PC-3 (cell line): ENCODE measurements at regions not wholly inside any gene's neighbourhood (a gene's known extent, or its start where the extent isn't known, plus 50 kb on each side); places are given as distances from the start of the nearest gene placed in this dataset.

Experiments used
- ATAC-seq: fragments of 200-7000 bp; cut with Tn5 transposase; 2 replicates; pipeline ENCODE4 v1.9.1; 2020; ENCODE audit warnings: mild to moderate bottlenecking, moderate library complexity
- BruUV-seq: library from RNA; stranded (reverse); fragments of 400-500 nt; replicated peaks from 2 replicates; lab custom pipeline; 2021; lab: Mats Ljungman, UMichigan
- CTCF ChIA-PET: fragments of 300-600 bp; sonication (Branson Sonifier 250); formaldehyde crosslinking; loops from one replicate; lab custom pipeline; 2022; ENCODE audit warnings: antibody characterized with exemption; lab: Charles Lee
- POLR2A ChIA-PET: fragments of 300-600 bp; sonication (Branson Sonifier 250); formaldehyde crosslinking; loops from one replicate; lab custom pipeline; 2022; ENCODE audit warnings: antibody characterized with exemption; ENCODE audit not compliant: unreplicated experiment; lab: Charles Lee
- DNase-seq: peaks from one replicate; pipeline ENCODE4 v3.0.0-alpha.2; 2015
- H2AFZ ChIP-seq: fragments of 300-600 bp; sonication (generic); 2 replicates; pipeline ENCODE4 v1.6.0; 2016; ENCODE audit warnings: antibody characterized with exemption, low read length
- H3F3A ChIP-seq: fragments of 300-600 bp; sonication (generic); one replicate; pipeline ENCODE4 v1.6.0; 2017; ENCODE audit warnings: antibody characterized with exemption, low read length, control low read depth, mild to moderate bottlenecking; ENCODE audit not compliant: unreplicated experiment
- H3K27ac ChIP-seq: fragments of 300-600 bp; sonication (generic); 2 replicates; pipeline ENCODE4 v1.5.1; 2016; ENCODE audit warnings: mild to moderate bottlenecking, low read length
- H3K27me3 ChIP-seq: fragments of 300-600 bp; sonication (generic); 2 replicates; pipeline ENCODE4 v1.6.1; 2016; ENCODE audit warnings: low read length, mixed read lengths
- H3K36me3 ChIP-seq: fragments of 300-600 bp; sonication (generic); 2 replicates; pipeline ENCODE4 v1.6.1; 2016; ENCODE audit warnings: low read depth, mixed run types, low read length, mixed read lengths
- H3K4me1 ChIP-seq: fragments of 300-600 bp; sonication (generic); 2 replicates; pipeline ENCODE4 v1.5.1; 2016; ENCODE audit warnings: low read length; ENCODE audit not compliant: insufficient read depth
- H3K4me2 ChIP-seq: fragments of 300-600 bp; sonication (generic); 2 replicates; pipeline ENCODE4 v1.6.0; 2016; ENCODE audit warnings: low read length
- H3K4me3 ChIP-seq: fragments of 300-600 bp; sonication (generic); 2 replicates; pipeline ENCODE4 v1.5.1; 2016; ENCODE audit warnings: mild to moderate bottlenecking, low read length, mixed read lengths
- H3K79me2 ChIP-seq: fragments of 300-600 bp; sonication (generic); 2 replicates; pipeline ENCODE4 v1.6.1; 2017; ENCODE audit warnings: low read length, mixed read lengths
- H3K9ac ChIP-seq: fragments of 300-600 bp; sonication (generic); 2 replicates; pipeline ENCODE4 v1.6.0; 2016; ENCODE audit warnings: mild to moderate bottlenecking, low read length
- H3K9me2 ChIP-seq: fragments of 300-600 bp; sonication (generic); replicated peaks from 2 replicates; pipeline ENCODE4 v1.6.1; 2016; ENCODE audit warnings: mixed run types, low read length, mixed read lengths
- H3K9me3 ChIP-seq: fragments of 300-600 bp; sonication (generic); 2 replicates; pipeline ENCODE4 v1.6.1; 2016; ENCODE audit warnings: low read length, mixed read lengths
- H4K20me1 ChIP-seq: fragments of 300-600 bp; sonication (generic); 2 replicates; pipeline ENCODE4 v1.6.1; 2016; ENCODE audit warnings: low read length, mixed read lengths
- CTCF ChIP-seq: fragments of 300-600 bp; sonication (generic); conservative IDR thresholded peaks from 2 replicates; pipeline ENCODE4 v1.5.1; 2017; ENCODE audit warnings: antibody characterized with exemption, low read depth, mild to moderate bottlenecking, low read length
- EZH2 ChIP-seq: fragments of 300-600 bp; sonication (generic); IDR thresholded peaks from one replicate; pipeline ENCODE4 v1.6.1; 2017; ENCODE audit warnings: antibody characterized with exemption, mild to moderate bottlenecking, low read length; ENCODE audit not compliant: unreplicated experiment
- EZH2phosphoT487 ChIP-seq: fragments of 300-600 bp; sonication (generic); IDR thresholded peaks from 2 replicates; pipeline ENCODE4 v1.6.1; 2018; ENCODE audit warnings: mild to moderate bottlenecking, antibody characterized with exemption, low read length, borderline replicate concordance
- intact Hi-C: fragments of 100-400 bp; cut with micrococcal nuclease; formaldehyde crosslinking; loops from 2 replicates; pipeline ENCODE4 v1.9.0; 2023

GRCh38 chr14:97688631-97689336 is 891.6 kb downstream of the VRK1 start:
- Histone ChIP-seq H3K9me3 (no peaks in the 10 kb centered on the region), H3K36me3 (no peaks in the 10 kb centered on the region), H3K27me3 (no peaks in the 10 kb centered on the region), H3K4me3 (no peak overlapping the region), H3K9me2 (no peaks in the 10 kb centered on the region), H2AFZ (no peak overlapping the region), H3K4me1 (no peaks in the 10 kb centered on the region), H4K20me1 (no peaks in the 10 kb centered on the region), H3K79me2 (no peaks in the 10 kb centered on the region), H3F3A (no peaks in the 10 kb centered on the region), H3K9ac (no peak overlapping the region), H3K27ac (no peak overlapping the region), H3K4me2 (no peak overlapping the region)
- no peak for ATAC-seq
- BruUV-seq, result no TSS peak
- no peak for DNase-seq
- ChIA-PET CTCF (no interaction called here), POLR2A (no interaction called here)
- intact Hi-C loops, result no loop called here
- TF ChIP-seq CTCF (no peak), EZH2 (no peak), EZH2phosphoT487 (no peak)

GRCh38 chr14:97692084-97692483 is 894.9 kb downstream of the VRK1 start:
- Histone ChIP-seq H4K20me1 (no peaks in the 10 kb centered on the region), H2AFZ (no peak overlapping the region), H3K4me2 (no peak overlapping the region), H3F3A (no peaks in the 10 kb centered on the region), H3K4me1 (no peaks in the 10 kb centered on the region), H3K4me3 (no peak overlapping the region), H3K9me2 (no peaks in the 10 kb centered on the region), H3K9me3 (no peaks in the 10 kb centered on the region), H3K36me3 (no peaks in the 10 kb centered on the region), H3K9ac (no peak overlapping the region), H3K27ac (no peak overlapping the region), H3K79me2 (no peaks in the 10 kb centered on the region), H3K27me3 (no peaks in the 10 kb centered on the region)
- TF ChIP-seq EZH2 (no peak), EZH2phosphoT487 (no peak), CTCF (no peak)
- DNase-seq (no peak), ATAC-seq (no peak)
- intact Hi-C loops, result no loop called here
- POLR2A ChIA-PET, result no interaction called here
- CTCF ChIA-PET, result no interaction called here
- no TSS peak for BruUV-seq

GRCh38 chr14:97695456-97695981 is 898.3 kb downstream of the VRK1 start:
- Histone ChIP-seq H3K9me2 (no peaks in the 10 kb centered on the region), H3F3A (no peaks in the 10 kb centered on the region), H3K27ac (no peak overlapping the region), H3K79me2 (no peaks in the 10 kb centered on the region), H3K4me3 (no peak overlapping the region), H3K9me3 (peaks cover 5% of the 10 kb centered on the region; the same call in 1 of the 2 replicates), H3K9ac (no peak overlapping the region), H3K27me3 (no peaks in the 10 kb centered on the region), H3K36me3 (no peaks in the 10 kb centered on the region), H4K20me1 (no peaks in the 10 kb centered on the region), H2AFZ (no peak overlapping the region), H3K4me1 (no peaks in the 10 kb centered on the region), H3K4me2 (no peak overlapping the region)
- no TSS peak for BruUV-seq
- ChIA-PET POLR2A (no interaction called here), CTCF (no interaction called here)
- no peak for TF ChIP-seq CTCF
- no peak for TF ChIP-seq EZH2
- TF ChIP-seq EZH2phosphoT487, result no peak
- ATAC-seq, result no peak
- intact Hi-C loops, result no loop called here
- DNase-seq, result peak; percentile 12
